ENCODE measurements at regions not wholly inside any gene's neighbourhood (a gene's known extent, or its start where the extent isn't known, plus 50 kb on each side); places are given as distances from the start of the nearest gene placed in this dataset.

DNA sequence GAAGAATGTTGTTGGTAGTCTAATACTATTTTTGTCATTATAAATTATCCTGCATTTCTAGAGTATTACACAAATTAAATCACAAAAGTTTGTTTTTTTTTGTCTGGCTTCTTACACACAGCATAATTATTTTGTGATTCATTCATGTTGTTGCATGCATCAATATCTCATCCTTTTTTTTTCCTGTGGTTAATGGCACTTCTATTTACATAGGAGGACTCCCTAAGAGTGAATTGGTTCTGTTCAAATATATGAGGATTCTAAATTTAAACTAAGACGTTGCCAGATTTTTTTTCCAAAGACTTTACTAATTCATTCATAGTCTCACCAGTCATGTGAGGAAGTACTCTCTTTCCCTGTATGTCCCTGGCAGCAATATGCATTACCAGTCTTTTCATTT is 303.3 kb downstream of the GPR37 start:
- peaks cover 10% of the 10 kb centered on the region for H3K9me3 Mint-ChIP-seq

DNA sequence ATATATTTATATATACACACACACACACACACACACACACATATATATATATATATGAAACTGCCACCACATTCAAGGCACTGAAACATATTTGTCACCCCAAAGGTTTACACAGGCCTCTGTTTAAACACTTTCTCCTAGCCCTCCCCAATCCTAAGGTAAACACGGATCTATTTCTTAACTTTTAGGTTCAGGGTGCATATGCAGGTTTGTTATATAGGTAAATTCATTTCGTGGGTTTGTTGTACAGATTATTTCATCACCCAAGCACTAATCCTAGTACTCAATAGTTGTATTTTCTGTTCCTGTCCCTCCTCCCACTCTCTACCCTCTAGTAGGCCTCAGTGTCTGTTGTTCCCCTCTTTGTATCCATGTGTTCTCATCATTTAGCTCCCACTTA is 305.0 kb downstream of the GPR37 start:
- no peak for DNase-seq (ENCODE audit: low spot score)
- Mint-ChIP-seq H3K27ac (no peak overlapping the region), H3K4me3 (ENCODE audit: low read depth) (no peak overlapping the region), H3K9me3 (peaks cover 4% of the 10 kb centered on the region), H3K27me3 (ENCODE audit: low read depth) (no peaks in the 10 kb centered on the region), H3K4me1 (ENCODE audit: low read depth) (no peaks in the 10 kb centered on the region), H3K36me3 (ENCODE audit: low read depth) (no peaks in the 10 kb centered on the region)
- intact Hi-C loops (cut with micrococcal nuclease) = loop anchor here (10.0 kb wide), 1 partner anchor 56 kb away; no protein-coding TSS in a partner anchor

More for the DNA sequence above, 303.3 kb downstream of the GPR37 start:
- intact Hi-C loops (cut with micrococcal nuclease) = loop anchor here (10.0 kb wide), 1 partner anchor 57 kb away; no protein-coding TSS in a partner anchor
- Mint-ChIP-seq H3K27ac (no peak overlapping the region), H3K4me3 (ENCODE audit: low read depth) (no peak overlapping the region), H3K4me1 (ENCODE audit: low read depth) (no peaks in the 10 kb centered on the region), H3K36me3 (ENCODE audit: low read depth) (no peaks in the 10 kb centered on the region), H3K27me3 (ENCODE audit: low read depth) (no peaks in the 10 kb centered on the region)
- DNase-seq (ENCODE audit: low spot score) = no peak

DNA sequence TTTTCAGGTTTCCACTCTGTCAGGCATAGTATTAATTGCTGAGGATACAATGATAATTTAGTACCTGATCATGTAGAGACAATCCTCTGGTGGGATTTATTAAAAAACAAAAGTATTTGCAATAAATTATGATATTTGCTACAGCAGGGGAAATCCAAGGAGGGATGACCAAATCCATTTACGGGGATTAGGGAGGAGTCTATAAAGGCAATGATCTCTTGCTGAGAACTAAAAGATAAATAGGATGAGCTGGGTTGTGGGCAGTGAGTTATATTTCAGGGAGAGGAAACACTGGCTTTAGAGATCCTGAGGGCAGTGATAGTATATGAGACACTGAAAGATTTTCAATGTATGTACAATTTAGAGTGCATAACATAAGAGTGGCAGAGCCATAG is 305.5 kb downstream of the GPR37 start:
- H3K4me1 Mint-ChIP-seq (ENCODE audit: low read depth) = no peaks in the 10 kb centered on the region
- DNase-seq (ENCODE audit: low spot score) = no peak
- H3K27ac Mint-ChIP-seq = no peak overlapping the region
- H3K27me3 Mint-ChIP-seq (ENCODE audit: low read depth) = no peaks in the 10 kb centered on the region
- intact Hi-C loops (cut with micrococcal nuclease) = loop anchor here (10.0 kb wide), 1 partner anchor 55 kb away; no protein-coding TSS in a partner anchor
- no peaks in the 10 kb centered on the region for H3K9me3 Mint-ChIP-seq
- no peak overlapping the region for H3K4me3 Mint-ChIP-seq (ENCODE audit: low read depth)
- no peaks in the 10 kb centered on the region for H3K36me3 Mint-ChIP-seq (ENCODE audit: low read depth)

- Mint-ChIP-seq H3K27me3 (ENCODE audit: low read depth) (no peaks in the 10 kb centered on the region), H3K4me3 (ENCODE audit: low read depth) (no peak overlapping the region), H3K27ac (no peak overlapping the region), H3K36me3 (ENCODE audit: low read depth) (no peaks in the 10 kb centered on the region), H3K9me3 (no peaks in the 10 kb centered on the region), H3K4me1 (ENCODE audit: low read depth) (no peaks in the 10 kb centered on the region)
- DNase-seq (ENCODE audit: low spot score) = no peak
- intact Hi-C loops (cut with micrococcal nuclease) = loop anchor here (10.0 kb wide), 1 partner anchor 55 kb away; no protein-coding TSS in a partner anchor
Observed at GRCh38 chr7:124459101-124460055, 306.2 kb downstream of the GPR37 start.

- intact Hi-C loops (cut with micrococcal nuclease) = no loop called here
- Mint-ChIP-seq H3K27ac (no peak overlapping the region), H3K9me3 (no peaks in the 10 kb centered on the region), H3K27me3 (ENCODE audit: low read depth) (no peaks in the 10 kb centered on the region), H3K4me3 (ENCODE audit: low read depth) (no peak overlapping the region), H3K4me1 (ENCODE audit: low read depth) (no peaks in the 10 kb centered on the region), H3K36me3 (ENCODE audit: low read depth) (no peaks in the 10 kb centered on the region)
- no peak for DNase-seq (ENCODE audit: low spot score)
Observed at GRCh38 chr7:124457841-124458240, 307.8 kb downstream of the GPR37 start.

DNA sequence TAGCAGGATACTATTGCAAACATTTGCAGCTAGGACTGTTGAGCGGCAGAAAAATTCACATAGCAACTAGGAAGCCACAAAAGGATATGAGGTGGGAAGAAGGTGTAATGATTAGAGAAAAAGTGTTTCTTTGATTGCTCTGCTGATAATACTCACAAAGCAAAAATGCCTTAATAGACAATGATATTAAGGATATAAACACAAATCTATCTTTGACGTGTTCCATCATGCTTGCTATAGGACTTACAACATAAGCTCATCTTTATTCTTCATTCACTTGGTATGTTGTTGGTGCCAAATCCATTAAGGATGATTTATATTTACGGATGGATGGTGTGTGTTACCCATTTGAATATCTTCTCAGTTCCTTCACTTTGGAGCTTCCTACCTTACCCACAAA is 309.3 kb downstream of the GPR37 start:
- intact Hi-C loops (cut with micrococcal nuclease) = no loop called here

DNA sequence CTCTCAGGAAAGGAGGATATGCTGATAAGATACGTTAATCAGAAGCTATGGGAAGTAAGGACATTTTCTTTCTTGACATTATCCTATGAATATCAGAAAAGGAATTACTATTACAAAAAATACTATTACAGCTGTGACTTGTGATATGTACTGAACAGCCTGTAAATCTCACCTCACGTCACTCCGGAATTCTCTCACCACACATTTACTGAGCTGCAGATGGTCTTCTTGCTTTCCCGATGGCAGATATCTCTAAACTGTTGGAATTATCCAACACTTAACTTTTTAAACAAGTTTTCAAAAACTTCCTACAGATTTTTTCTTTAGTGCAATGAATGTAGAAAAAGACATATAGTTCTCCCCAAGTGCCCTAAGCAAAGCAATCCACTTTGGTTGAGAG is 313.4 kb downstream of the GPR37 start:
- intact Hi-C loops (cut with micrococcal nuclease) = no loop called here
- Mint-ChIP-seq H3K4me3 (ENCODE audit: low read depth) (no peak overlapping the region), H3K36me3 (ENCODE audit: low read depth) (no peaks in the 10 kb centered on the region), H3K27ac (no peak overlapping the region), H3K9me3 (no peaks in the 10 kb centered on the region), H3K27me3 (ENCODE audit: low read depth) (no peaks in the 10 kb centered on the region), H3K4me1 (ENCODE audit: low read depth) (no peaks in the 10 kb centered on the region)
- no peak for DNase-seq (ENCODE audit: low spot score)

More for the DNA sequence above, 309.3 kb downstream of the GPR37 start:
- H3K4me1 Mint-ChIP-seq (ENCODE audit: low read depth) = no peaks in the 10 kb centered on the region
- no peak overlapping the region for H3K27ac Mint-ChIP-seq
- no peak for DNase-seq (ENCODE audit: low spot score)
- no peaks in the 10 kb centered on the region for H3K9me3 Mint-ChIP-seq
- H3K27me3 Mint-ChIP-seq (ENCODE audit: low read depth) = no peaks in the 10 kb centered on the region
- H3K36me3 Mint-ChIP-seq (ENCODE audit: low read depth) = no peaks in the 10 kb centered on the region
- H3K4me3 Mint-ChIP-seq (ENCODE audit: low read depth) = no peak overlapping the region

GRCh38 chr7:124449896-124450295 is 315.7 kb downstream of the GPR37 start:
- H3K9me3 Mint-ChIP-seq = no peaks in the 10 kb centered on the region
- H3K4me1 Mint-ChIP-seq (ENCODE audit: low read depth) = no peaks in the 10 kb centered on the region
- no peaks in the 10 kb centered on the region for H3K36me3 Mint-ChIP-seq (ENCODE audit: low read depth)
- no peak overlapping the region for H3K27ac Mint-ChIP-seq
- DNase-seq (ENCODE audit: low spot score) = no peak
- intact Hi-C loops (cut with micrococcal nuclease) = no loop called here
- H3K27me3 Mint-ChIP-seq (ENCODE audit: low read depth) = no peaks in the 10 kb centered on the region
- no peak overlapping the region for H3K4me3 Mint-ChIP-seq (ENCODE audit: low read depth)

DNA sequence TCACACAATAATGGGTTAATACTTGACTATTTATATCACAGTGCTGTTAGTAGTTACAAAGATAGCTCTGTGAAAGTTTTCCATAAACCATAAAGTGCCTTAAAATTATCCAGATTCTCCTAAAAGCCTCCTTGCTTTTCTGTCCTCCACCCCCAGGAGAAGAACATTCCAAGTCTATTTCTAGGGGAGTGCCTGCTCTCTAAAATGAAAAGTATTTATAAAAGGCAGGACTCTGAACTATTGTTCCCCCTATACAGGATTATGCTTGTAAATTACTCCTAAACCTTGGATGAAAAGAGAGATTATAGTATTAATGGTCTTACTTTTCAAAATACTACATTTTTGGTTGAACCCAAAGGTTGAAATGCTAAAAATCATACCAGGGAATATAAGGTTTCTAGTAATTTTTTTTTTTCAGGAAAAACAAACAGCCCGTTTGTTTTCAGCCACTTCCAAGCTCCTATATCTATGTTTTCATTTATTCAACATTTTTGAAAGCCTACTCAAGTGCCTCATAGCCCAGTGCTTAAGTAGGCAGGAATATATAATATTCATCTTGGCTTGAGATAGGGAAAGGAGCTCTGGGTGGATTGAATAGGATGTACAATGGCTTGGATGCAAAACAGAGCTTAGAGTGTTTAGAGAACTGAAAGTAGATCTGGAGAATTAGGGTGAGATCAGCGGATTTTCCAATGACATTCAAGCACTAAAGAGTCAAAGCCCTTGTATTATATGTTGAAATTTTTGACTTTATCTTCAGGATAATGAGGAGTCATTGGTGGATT is 320.7 kb downstream of the GPR37 start:
- Mint-ChIP-seq H3K27ac (no peak overlapping the region), H3K9me3 (no peaks in the 10 kb centered on the region), H3K36me3 (ENCODE audit: low read depth) (no peaks in the 10 kb centered on the region), H3K4me1 (ENCODE audit: low read depth) (no peaks in the 10 kb centered on the region), H3K27me3 (ENCODE audit: low read depth) (no peaks in the 10 kb centered on the region), H3K4me3 (ENCODE audit: low read depth) (no peak overlapping the region)
- intact Hi-C loops (cut with micrococcal nuclease) = no loop called here
- DNase-seq (ENCODE audit: low spot score) = no peak

GRCh38 chr7:124443762-124444161 is 321.8 kb downstream of the GPR37 start:
- no peaks in the 10 kb centered on the region for H3K27me3 Mint-ChIP-seq (ENCODE audit: low read depth)
- H3K27ac Mint-ChIP-seq = no peak overlapping the region
- intact Hi-C loops (cut with micrococcal nuclease) = no loop called here
- H3K4me3 Mint-ChIP-seq (ENCODE audit: low read depth) = no peak overlapping the region
- DNase-seq (ENCODE audit: low spot score) = no peak
- H3K4me1 Mint-ChIP-seq (ENCODE audit: low read depth) = no peaks in the 10 kb centered on the region
- H3K9me3 Mint-ChIP-seq = no peaks in the 10 kb centered on the region
- no peaks in the 10 kb centered on the region for H3K36me3 Mint-ChIP-seq (ENCODE audit: low read depth)

GRCh38 chr7:124440081-124440480 is 325.5 kb downstream of the GPR37 start:
- no peak for DNase-seq (ENCODE audit: low spot score)
- no peaks in the 10 kb centered on the region for H3K27me3 Mint-ChIP-seq (ENCODE audit: low read depth)
- no peaks in the 10 kb centered on the region for H3K9me3 Mint-ChIP-seq
- no peak overlapping the region for H3K4me3 Mint-ChIP-seq (ENCODE audit: low read depth)
- H3K36me3 Mint-ChIP-seq (ENCODE audit: low read depth) = no peaks in the 10 kb centered on the region
- no peaks in the 10 kb centered on the region for H3K4me1 Mint-ChIP-seq (ENCODE audit: low read depth)
- H3K27ac Mint-ChIP-seq = no peak overlapping the region
- intact Hi-C loops (cut with micrococcal nuclease) = no loop called here

GRCh38 chr7:124432009-124432578 is 333.5 kb downstream of the GPR37 start:
- Mint-ChIP-seq H3K27me3 (ENCODE audit: low read depth) (no peaks in the 10 kb centered on the region), H3K4me1 (ENCODE audit: low read depth) (no peaks in the 10 kb centered on the region), H3K4me3 (ENCODE audit: low read depth) (no peak overlapping the region), H3K27ac (no peak overlapping the region), H3K36me3 (ENCODE audit: low read depth) (no peaks in the 10 kb centered on the region), H3K9me3 (no peaks in the 10 kb centered on the region)
- no peak for DNase-seq (ENCODE audit: low spot score)
- intact Hi-C loops (cut with micrococcal nuclease) = no loop called here
